GM12891 (cell line): ENCODE measurements at regions not wholly inside any gene's neighbourhood (a gene's known extent, or its start where the extent isn't known, plus 50 kb on each side); places are given as distances from the start of the nearest gene placed in this dataset.

Source experiments
- POLR2A ChIP-seq: IDR thresholded peaks from 2 replicates; pipeline ENCODE4 v1.6.1; 2011; ENCODE audit warnings: low read depth, low read length, control low read depth
- TAF1 ChIP-seq: IDR thresholded peaks from 2 replicates; pipeline ENCODE4 v1.6.1; 2011; ENCODE audit warnings: low read depth, low read length, control low read depth

DNA sequence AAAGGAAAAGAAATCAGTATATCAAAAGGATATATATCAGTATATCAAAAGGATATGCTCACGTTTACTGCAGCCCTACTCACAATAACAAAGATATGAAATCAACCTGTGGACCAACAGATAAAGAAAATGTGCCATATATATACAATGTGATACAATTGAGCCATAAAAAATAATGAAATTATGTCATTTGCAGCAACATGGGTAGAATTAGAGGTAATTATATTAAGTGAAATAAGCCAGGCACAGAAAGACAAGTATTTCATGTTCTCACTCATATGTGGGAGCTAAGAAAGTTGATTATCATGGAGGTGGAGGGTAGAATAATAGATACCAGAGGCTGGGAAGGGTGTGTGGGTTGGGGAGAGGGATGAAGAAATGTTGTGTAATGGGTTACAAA lies 102.9 kb upstream of the MARCKS start:
- TF ChIP-seq POLR2A (no peak), TAF1 (no peak)
